ENCODE measurements at regions not wholly inside any gene's neighbourhood (a gene's known extent, or its start where the extent isn't known, plus 50 kb on each side); places are given as distances from the start of the nearest gene placed in this dataset.

DNA sequence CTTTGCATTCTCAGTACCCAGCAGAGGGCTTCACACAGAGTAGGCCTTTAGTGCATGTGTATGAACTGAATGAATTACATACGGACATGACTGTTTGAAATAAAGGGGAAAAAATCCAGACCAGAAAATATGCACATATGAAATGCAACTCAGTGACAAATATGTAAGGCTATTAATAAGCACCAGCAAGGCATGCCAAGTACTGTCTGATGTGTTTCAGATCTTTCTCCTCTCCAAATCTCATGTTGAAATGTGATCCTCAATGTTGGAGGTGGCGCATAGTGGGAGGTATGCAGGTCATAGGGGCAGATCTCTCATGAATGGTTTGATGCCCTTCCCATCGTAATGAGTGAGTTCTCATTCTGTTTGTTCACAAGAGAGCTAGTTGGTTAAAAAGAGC is 87.3 kb upstream of the TOMM7 start:
- no peak for DNase-seq

DNA sequence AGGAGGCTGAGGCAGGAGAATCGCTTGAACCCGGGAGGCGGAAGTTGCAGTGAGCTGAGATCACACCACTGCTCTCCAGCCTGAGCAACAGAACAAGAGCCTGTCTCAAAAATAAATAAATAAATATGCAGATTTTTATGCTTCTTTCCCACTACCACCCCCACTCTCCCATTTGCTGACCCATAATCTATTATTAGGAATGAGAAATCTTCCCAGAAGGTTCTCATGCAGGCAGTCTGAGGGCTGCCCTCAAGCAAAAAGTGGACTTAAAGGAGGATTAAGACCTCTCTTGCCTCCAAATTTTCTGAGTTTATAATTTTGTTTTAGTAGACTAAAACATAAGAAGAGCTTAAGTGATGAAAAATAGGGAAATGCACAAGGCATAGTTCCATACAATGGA is 85.2 kb upstream of the TOMM7 start:
- no peak for DNase-seq

DNA sequence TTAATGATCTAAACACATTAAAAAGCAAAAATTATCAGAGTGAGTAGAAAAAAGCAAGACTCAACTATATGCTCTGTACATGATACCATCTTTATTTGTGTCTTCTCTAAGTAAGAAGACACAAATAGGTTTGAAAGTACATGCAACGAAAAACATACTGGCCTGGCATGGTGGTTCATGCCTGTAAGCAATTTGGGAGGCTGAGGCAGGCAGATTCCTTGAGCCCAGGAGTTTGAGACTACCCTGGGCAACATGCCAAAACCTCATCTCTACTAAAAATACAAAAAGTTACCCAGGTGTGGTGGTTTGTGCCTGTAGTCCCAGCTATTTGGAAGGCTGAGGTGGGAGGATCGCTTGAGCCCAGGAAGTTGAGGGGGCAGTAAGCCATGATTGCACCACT is 78.1 kb upstream of the TOMM7 start:
- DNase-seq, result no peak

DNA sequence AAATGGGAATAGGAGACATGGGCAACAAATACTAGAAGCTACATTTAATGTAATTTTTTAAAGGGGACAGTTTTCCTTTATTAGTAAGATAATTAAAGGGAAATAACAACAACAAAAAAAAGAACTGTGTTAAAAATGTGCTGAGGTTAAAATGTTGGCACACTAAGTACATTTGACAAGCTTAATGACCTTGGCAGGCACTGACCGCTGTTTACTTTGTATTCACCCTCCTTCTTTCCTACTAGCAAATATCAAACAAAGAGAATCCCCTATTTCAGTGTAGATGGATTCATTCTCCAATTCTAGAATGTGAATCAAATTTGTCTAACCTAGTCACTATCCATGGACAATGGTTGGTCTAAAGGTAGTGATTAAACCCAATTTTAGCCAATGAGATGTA is 77.5 kb upstream of the TOMM7 start:
- DNase-seq, result no peak

DNA sequence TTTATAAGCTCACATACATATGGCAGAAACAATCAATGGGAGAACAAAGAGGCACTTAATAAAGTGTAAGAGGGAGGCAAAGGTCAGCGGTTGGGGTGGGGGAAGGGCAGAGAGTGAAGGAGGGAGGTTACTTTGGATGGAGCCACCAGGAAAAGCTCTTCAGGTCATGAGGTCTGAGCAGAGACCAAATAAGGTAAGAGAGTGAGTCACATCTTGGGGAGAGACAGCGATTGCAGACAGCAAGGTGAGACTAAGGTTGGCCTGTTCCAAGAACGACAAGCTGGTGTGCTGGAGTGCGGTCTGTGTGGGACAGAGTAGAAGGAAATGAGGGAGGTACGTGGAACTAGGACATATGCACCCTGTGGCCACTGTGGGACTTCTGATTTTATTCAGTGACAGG is 74.3 kb upstream of the TOMM7 start:
- DNase-seq, result no peak

DNA sequence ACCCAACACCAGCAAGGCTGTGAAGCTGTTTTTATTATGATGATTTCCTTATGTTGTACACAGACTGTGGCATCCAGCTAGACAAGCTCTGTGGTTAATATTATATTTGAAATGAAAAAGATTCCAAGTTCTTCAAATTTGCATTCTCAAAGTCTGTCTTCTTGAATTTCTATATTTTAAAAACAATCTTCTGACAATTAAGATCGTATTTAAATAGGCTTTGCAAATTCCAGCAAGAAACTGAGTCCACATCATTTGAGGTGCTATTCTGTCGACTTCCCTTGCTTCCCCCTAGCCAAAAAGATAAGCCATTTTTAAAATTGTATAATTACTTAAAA is 73.1 kb upstream of the TOMM7 start:
- no peak for DNase-seq

DNA sequence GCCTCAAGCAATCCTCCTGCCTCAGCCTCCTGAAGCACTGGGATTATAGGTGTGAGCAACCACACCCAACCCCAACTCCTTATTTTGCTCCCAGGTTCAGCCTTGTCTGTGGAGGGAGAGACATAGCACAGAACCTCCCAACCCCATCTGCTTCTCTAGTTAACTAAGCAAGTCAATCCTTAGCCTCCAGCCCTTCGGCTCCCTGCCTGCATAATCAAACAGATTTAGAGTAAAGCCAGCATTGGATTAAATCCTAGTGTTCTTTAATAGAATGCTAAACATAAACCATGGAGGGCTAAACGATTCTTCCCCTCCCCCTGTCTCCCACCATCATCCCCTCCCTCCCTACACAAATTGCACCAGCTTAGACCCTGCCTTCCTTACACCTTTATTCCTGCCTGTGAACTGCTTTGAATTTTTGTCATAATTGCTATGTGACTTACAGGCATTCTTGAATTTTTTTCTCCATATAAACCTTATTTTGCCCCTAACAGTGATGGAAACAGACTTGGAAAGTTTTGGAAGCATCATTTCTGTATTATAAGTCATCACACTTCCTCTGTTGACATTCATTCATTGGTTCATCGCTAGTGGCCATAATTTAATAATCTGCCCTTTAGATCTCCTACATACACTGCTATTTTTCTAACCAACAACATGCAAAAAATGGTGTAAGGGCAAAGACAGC is 72.6 kb upstream of the TOMM7 start:
- DNase-seq, result no peak

DNA sequence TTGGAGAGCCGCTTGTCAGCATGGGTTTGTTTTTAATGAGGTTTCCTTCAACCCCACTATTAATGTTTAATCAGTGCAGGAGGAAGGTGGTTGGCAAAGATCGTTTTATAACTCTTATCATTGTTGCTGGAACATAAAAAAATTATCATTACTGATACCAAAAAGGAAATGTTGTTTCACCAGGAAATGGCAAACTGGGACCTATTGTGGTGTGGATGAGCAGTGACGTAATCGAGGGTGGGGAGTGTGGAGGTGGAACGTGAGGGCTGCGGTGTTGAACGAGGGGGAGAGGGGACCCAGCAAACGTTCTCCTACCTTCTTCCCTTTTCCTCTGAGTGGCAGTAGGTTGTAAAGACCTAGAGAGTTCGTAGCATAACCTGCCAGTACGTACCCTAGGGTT is 71.9 kb upstream of the TOMM7 start:
- DNase-seq, result no peak

DNA sequence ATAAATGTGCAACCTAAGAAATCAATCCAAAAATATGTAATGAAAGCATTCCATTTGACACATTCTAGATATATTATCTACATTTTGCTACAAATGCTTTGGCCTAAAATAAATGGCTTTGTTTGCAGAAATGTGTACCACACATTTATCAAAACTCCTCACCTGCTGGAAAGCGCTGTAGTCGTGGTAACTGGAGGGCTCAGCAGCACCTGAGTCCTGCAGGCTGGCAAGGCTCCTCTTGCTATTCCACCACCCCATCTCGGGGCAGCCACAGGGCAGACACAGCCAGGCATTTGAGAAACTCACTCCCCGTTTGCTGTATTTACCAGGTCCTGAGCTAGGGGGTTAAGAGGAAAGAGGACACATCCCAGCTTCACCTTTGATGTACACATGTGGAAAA is 68.1 kb upstream of the TOMM7 start:
- DNase-seq, result no peak

DNA sequence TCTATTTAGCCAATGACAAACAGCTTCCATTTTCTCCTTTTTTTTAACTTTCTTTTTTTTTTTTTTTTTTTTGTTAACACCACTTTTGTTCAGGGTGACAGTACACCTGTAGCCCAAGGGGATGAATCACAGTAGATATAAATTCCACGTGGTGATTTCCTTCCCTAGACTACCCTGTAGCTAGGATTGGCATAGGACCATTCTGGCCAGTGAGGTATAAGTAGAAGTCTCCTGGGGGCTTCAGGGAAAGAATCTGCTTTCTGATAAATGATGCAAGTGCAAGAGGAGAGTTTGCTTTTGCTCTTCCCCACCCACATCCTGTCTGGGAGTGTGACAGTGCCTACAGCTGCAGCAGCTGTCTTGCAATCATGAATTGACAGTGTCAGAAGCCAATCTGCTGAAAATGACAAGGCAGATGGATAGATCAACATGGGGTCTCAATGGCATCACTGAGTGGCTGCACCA is 63.2 kb upstream of the TOMM7 start:
- peak; percentile 47 for DNase-seq

DNA sequence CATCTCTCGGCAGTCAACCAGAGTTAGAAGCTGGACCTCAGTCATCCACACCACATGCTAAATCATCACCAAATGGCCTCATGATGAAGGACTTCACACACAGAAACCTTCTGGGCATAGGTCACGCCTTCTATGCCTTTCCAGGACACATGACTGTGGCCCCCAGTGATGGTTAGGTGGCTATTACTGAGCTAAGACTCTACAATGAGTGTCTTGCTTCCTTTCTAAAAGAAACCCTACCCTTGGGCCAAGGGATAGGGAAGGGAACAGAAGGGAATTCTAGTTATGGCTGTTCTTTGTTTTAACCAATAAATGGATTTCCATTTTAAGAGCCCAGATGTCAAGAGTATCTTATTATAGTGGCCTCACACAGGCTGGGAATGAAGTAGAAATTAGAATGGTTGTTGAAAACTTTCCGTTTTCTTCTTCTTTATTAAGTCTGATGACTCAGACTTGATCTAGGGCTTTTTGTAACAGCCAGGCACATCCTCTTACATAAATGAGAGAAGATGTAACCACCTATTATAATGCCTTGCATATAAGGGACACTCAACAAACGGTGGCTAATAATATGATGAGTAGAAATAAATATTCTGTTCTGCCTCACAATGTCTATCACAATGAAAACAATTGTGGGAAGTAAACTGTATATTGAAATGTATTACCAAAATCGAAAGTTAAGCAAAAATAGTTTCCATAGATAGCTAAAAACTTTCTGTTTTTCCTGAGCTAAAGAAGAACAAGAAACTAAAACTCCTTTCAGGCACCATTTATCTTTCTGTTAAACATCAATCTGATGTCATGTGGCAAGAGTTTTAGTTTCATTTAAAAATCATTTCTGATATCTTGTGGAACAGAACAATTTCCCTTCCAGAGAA is 62.5 kb upstream of the TOMM7 start:
- no peak for DNase-seq

DNA sequence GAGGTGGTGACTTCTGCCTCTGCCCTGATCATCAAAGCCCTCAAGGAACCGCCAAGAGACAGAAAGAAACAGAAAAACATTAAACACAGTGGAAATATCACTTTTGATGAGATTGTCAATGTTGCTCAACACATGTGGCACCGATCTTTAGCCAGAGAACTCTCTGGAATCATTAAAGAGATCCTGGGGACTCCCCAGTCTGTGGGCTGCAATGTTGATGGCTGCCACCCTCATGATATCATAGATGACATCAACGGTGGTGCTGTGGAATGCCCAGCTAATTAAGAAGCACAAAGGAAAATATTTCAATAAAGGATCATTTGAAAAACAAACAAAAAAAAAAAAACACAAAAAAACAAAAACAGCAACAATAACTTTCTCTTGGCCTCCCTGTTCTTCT is 59.5 kb upstream of the TOMM7 start:
- no peak for DNase-seq

DNA sequence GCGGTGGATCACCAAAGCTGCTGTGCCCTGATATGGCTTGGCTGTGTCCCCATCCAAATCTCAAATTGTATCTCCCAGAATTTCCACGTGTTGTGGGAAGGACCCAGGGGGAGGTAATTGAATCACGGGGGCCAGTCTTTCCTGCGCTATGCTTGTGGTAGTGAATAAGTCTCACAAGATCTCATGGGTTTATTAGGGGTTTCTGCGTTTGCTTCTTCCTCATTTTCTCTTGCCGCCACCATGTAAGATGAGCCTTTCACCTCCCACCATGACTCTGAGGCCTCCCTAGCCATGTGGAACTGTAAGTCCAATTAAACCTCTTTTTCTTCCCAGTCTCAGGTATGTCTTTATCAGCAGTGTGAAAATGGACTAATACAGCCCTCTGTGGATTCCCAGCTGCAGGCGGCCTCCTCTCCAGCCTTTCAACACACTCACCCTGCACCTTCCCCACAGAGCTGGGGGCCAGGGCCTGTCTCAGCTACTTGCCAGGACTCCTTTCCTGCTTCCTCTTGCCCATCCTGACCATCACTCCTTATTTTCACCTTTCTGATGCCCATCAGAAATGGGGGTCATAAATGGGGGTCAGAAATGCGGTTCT is 57.2 kb upstream of the TOMM7 start:
- DNase-seq, result no peak

DNA sequence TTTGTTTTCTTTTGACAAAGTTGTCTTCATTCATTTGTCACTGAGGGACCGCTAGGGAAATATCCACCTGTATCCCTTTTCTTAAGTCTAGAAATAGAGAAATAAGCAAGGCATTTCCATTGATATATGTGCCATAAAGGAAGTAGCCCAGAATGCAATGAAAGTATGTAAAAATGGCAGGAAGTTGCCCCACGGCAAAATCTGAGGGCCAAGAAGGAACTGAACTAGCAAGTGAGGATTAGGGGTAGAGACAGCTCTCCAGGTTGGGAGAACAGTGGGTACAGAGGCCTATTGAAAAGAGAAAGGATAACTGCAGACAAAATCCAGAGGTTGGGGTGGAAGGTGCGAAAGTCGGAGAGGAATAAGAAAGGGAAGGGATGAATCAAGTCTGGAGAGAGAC is 56.6 kb upstream of the TOMM7 start:
- DNase-seq, result no peak

DNA sequence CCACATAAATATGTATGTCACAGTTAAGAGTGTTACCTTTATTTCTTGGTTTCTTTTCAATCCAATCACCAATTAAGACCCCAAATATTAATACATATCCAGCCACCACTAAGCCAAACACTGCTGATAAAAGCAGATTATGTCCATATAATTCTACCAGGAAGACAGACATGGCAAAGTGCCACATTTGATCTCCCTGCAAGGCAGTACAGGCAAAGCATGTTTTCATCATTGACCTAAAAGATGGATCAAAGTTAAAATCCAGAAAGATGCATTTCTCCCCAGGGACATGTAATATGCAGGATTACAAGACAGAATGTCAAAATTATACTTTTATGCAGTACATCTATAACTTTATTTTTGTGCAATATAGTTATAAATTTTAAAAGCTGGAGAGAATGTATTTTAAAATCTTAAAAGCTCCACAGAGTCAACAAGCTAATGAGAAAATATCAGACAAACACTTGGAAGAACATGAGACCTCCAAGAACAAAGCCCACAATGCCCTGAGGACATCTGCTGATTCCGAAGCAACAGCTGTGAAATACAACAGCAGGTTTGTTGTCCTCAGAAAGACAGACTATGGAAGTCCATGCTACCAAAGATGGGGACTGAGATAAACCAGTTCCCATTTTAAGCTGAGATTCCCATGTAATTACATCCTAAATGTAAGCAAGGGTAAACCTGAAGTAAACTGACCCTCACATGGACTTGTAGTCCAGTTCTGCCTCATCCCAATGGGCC is 54.5 kb upstream of the TOMM7 start:
- no peak for DNase-seq

DNA sequence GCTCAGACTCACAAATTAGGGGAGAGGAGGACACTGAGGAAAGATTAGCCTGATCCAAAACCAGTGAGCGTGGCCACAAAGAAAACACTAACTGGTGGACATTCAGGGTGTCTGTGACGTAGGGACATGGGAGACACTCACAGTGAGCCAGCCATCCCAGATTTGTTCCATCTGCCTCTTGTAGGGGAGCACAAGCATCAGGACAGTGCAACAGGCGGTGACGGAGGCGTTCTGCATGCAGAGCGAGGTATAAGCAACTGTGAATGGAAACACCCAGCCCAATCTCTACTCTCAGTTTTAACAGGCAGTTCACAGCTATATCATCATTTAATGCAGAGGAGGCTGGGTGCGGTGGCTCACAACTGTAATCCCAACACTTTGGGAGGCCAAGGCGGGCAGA is 52.8 kb upstream of the TOMM7 start:
- DNase-seq, result no peak

DNA sequence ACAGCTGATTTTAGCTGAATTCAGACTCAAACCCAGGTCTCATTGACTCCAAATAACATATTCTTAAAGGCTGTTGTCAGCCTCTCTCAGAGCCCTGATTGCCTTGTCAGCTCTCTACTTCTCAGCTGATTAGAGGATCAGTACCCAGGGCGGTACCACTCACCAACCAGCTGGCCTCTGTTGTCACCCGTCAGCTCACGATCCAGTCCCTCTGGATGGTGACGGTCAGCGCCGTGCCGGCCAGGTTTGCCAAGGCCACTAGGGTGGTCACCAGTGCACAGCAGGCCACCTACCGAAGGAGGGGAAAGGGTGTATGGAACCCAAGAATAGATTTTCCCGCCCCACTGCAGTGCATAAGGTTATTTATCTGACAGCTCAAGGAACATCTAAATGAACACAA is 52.3 kb upstream of the TOMM7 start:
- DNase-seq, result no peak
